NT2/D1 (cell line): ENCODE measurements at regions not wholly inside any gene's neighbourhood (a gene's known extent, or its start where the extent isn't known, plus 50 kb on each side); places are given as distances from the start of the nearest gene placed in this dataset.
"Not testable (repeated sequence)": the region's sequence is repeated elsewhere in the genome, so short reads cannot be mapped to it uniquely, and the experiment has no call there.

Source experiments
- DNase-seq: peaks from one replicate; pipeline ENCODE4 v3.0.0-alpha.2; 2011; ENCODE audit warnings: low read depth, low spot score
- H3K27me3 ChIP-seq: 2 replicates; pipeline ENCODE4 v1.6.0; 2011; ENCODE audit warnings: mild to moderate bottlenecking; ENCODE audit not compliant: insufficient read length, insufficient read depth
- H3K36me3 ChIP-seq: 2 replicates; pipeline ENCODE4 v1.6.1; 2011; ENCODE audit warnings: mild to moderate bottlenecking, low read length, mixed read lengths; ENCODE audit not compliant: insufficient read depth, insufficient read length
- H3K4me1 ChIP-seq: 2 replicates; pipeline ENCODE4 v1.5.1; 2011; ENCODE audit not compliant: insufficient read depth, insufficient read length
- H3K4me3 ChIP-seq: 2 replicates; pipeline ENCODE4 v1.5.1; 2011; ENCODE audit warnings: low read depth; ENCODE audit not compliant: insufficient read length
- H3K9ac ChIP-seq: 2 replicates; pipeline ENCODE4 v1.6.0; 2011; ENCODE audit warnings: low read depth; ENCODE audit not compliant: insufficient read length
- H3K9me3 ChIP-seq: 2 replicates; pipeline ENCODE4 v1.5.1; 2011; ENCODE audit warnings: mild to moderate bottlenecking, low read length; ENCODE audit not compliant: insufficient read depth
- SUZ12 ChIP-seq: IDR thresholded peaks from 2 replicates; pipeline ENCODE4 v1.6.1; 2011; ENCODE audit not compliant: insufficient read length, insufficient read depth; ENCODE audit errors: extremely low read depth
- YY1 ChIP-seq: IDR thresholded peaks from 2 replicates; pipeline ENCODE4 v1.6.1; 2011; ENCODE audit not compliant: insufficient read length, insufficient read depth
- ZNF274 ChIP-seq: IDR thresholded peaks from 2 replicates; pipeline ENCODE4 v1.6.1; 2011; ENCODE audit warnings: mild to moderate bottlenecking, low read depth, low read length

DNA sequence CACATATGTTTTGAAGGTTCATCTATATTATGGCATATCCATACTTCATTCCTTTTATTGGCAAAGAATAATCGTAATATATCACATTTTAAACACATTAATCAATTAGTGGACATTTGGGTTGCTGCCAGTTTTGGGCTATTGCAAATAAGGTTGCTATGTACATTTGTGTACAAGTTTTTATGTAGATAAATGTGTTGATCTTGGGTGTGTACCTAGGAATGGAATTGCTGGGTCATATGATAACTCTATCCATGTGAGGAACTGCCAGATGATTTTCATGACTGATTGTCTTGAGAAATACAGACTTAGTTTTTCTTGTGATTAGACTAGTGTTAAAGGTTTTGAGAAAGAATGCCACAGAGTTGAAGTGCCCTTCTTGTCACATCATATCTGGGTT is 99.2 kb upstream of the RAB40AL start:
- Histone ChIP-seq H3K27me3 (no peaks in the 10 kb centered on the region), H3K9me3 (no peaks in the 10 kb centered on the region), H3K36me3 (peaks cover 30% of the 10 kb centered on the region), H3K4me3 (no peak overlapping the region), H3K4me1 (no peaks in the 10 kb centered on the region), H3K9ac (no peak overlapping the region)
- TF ChIP-seq YY1 (no peak), SUZ12 (no peak), ZNF274 (no peak)
- no peak for DNase-seq

DNA sequence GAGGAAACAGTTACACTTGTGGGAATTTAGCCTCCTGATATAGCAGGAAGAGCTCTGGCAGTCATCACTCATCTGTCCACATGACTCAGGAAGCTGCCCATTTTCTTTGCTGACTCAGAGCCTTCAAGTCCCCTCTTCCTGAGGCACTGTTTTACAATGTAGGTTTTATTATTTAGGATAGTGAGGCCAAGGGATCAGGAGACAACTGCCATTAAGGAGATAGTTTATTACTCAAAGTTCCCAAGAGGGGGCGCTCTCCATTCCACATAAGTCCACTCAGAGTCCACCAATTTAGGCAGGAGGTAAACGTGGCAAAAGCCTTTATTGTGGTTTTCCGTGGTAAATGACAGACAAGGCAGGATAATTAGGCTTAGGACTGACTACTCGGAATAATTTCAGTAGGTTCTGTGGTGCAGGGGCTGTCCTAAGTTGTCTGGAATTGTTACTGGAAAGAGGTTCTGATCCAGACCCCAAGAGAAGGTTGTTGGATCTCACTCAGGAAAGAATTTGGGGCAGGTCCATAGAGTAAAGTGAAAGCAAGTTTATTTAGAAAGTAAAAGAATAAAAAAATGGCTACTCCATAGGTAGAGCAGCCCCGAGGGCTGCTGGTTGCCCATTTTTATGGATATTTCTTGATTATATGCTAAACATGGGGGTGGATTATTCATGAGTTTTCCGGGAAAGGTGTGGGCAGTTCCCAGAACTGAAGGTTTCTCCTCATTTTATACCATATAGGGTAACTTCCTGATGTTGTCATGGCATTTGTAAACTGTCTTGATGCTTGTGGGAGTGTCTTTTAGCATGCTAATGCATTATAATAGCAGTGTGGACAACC is 96.0 kb upstream of the RAB40AL start:
- DNase-seq = peak; percentile 38
- no peak overlapping the region for H3K4me3 ChIP-seq
- no peaks in the 10 kb centered on the region for H3K9me3 ChIP-seq
- H3K27me3 ChIP-seq = no peaks in the 10 kb centered on the region
- TF ChIP-seq ZNF274 (no peak), YY1 (no peak), SUZ12 (no peak)
- no peaks in the 10 kb centered on the region for H3K4me1 ChIP-seq
- H3K36me3 ChIP-seq = peaks cover 52% of the 10 kb centered on the region
- H3K9ac ChIP-seq = no peak overlapping the region

DNA sequence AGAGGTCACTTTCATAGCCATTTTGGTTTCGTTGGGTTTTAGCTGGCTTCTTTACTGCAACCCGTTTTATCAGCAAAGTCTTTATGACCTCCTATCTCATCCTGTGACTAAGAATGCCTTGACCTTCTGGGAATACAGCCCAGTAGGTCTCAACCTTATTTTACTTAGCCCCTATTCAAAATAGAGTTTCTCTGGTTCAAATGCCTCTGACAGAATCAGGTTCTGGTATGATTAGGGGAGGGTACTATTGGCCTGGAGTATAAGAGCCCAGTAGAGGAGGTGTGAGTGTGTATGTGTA is 95.4 kb upstream of the RAB40AL start:
- no peak for DNase-seq
- H3K4me1 ChIP-seq = no peaks in the 10 kb centered on the region
- no peaks in the 10 kb centered on the region for H3K27me3 ChIP-seq
- TF ChIP-seq ZNF274 = no peak
- TF ChIP-seq SUZ12 = no peak
- TF ChIP-seq YY1 = no peak
- H3K9me3 ChIP-seq = no peaks in the 10 kb centered on the region
- H3K36me3 ChIP-seq = peaks cover 55% of the 10 kb centered on the region
- no peak overlapping the region for H3K4me3 ChIP-seq
- H3K9ac ChIP-seq = no peak overlapping the region

DNA sequence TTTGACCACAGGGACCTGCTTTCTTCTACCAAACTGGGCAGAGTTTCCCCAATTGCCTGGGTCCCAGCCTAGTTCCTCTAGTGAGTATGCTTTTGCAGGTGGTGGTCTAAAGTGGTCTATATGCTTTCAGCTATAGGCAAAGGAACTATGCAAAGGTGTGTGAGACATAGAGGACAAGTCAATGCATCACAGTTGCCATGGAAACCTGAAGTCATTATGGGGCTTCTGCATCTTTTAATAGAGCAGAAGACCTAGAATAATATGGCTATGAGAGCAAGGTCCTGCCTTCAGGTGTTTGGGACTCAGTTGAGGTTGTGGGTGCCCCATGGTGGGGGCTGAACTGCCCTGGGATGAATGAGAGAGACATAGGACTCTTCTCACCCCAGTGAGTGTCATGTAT is 92.1 kb upstream of the RAB40AL start:
- Histone ChIP-seq H3K36me3 (peaks cover 55% of the 10 kb centered on the region), H3K4me3 (no peak overlapping the region), H3K27me3 (no peaks in the 10 kb centered on the region), H3K9ac (no peak overlapping the region), H3K9me3 (no peaks in the 10 kb centered on the region), H3K4me1 (no peaks in the 10 kb centered on the region)
- no peak for TF ChIP-seq YY1
- no peak for TF ChIP-seq SUZ12
- TF ChIP-seq ZNF274 = no peak
- no peak for DNase-seq

DNA sequence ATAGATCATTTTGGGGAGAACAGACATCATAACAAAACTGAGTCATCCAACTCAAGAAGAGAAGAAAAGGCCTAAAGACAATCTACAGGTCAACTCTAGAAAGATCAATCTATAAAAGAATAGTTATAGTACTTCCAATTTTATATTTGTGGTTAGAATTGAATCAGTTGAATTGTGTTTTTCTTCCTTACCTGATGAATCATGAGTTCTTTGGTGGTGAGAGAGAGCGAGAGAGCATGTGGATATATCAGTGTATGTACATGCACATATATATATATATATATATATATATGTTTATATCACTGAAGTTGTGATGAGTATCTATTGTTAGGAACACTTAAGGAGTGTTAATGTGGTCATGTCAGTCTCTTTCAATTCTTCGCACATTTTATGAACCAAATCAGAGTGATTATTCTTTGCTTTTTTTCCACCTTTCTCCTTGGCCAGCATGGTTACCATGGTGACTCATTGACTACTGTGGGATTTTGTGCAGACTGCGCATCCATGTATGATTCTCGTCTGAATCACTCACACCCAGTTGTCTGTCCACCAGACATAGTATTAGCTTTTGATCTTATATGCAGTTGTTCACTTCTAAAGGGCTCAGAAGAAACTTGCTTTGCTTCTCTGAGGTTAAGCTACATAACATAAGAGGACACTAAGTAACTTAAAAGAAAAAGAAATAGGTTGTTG is 90.4 kb upstream of the RAB40AL start:
- Histone ChIP-seq H3K9ac (no peak overlapping the region), H3K36me3 (peaks cover 49% of the 10 kb centered on the region), H3K4me3 (no peak overlapping the region), H3K27me3 (no peaks in the 10 kb centered on the region), H3K9me3 (no peaks in the 10 kb centered on the region), H3K4me1 (no peaks in the 10 kb centered on the region)
- no peak for TF ChIP-seq ZNF274
- no peak for TF ChIP-seq YY1
- TF ChIP-seq SUZ12 = no peak
- no peak for DNase-seq

DNA sequence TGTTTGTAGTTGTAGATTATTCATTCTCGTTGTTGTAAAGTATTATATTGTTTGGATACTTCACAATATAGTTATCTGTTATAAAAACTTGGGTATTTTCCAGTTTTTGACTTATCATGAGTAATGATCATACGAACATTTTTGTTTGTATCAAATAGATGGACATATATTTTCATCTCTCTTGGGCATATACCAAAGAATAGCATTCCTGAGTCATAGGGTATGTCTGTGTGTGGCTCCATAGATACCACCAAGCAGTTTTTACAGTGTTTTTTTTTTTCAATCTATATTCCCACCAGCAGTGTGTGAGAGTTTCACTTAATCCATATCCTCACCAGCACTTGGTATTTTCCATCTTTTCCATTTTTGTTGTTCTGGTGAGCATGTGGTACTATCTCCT is 89.7 kb upstream of the RAB40AL start:
- H3K4me3 ChIP-seq = no peak overlapping the region
- H3K4me1 ChIP-seq = no peaks in the 10 kb centered on the region
- H3K9me3 ChIP-seq = no peaks in the 10 kb centered on the region
- H3K27me3 ChIP-seq = no peaks in the 10 kb centered on the region
- no peak for DNase-seq
- no peak for TF ChIP-seq ZNF274
- no peak for TF ChIP-seq YY1
- no peak for TF ChIP-seq SUZ12
- no peak overlapping the region for H3K9ac ChIP-seq
- H3K36me3 ChIP-seq = peaks cover 48% of the 10 kb centered on the region

DNA sequence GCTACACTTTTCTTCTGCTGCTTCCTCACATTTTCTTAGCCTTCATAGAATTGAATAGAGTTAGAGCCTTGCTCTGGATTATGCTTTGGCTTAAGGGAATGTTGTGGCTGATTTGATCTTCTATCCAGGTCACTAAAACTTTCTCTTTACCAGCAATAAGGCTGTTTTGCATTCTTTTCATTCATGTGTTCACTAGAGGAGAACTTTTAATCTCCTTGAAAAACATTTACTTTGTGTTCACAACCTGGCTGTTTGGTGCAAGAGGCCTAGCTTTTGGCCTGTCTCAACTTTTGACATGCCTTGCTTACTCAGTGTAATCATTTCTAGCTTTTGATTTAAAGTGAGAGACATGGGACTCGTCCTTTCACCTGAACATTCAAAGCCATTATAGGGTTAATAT is 87.7 kb upstream of the RAB40AL start:
- Histone ChIP-seq H3K9me3 (no peaks in the 10 kb centered on the region), H3K4me3 (no peak overlapping the region), H3K27me3 (no peaks in the 10 kb centered on the region), H3K9ac (no peak overlapping the region), H3K4me1 (no peaks in the 10 kb centered on the region), H3K36me3 (peaks cover 32% of the 10 kb centered on the region)
- DNase-seq = no peak
- TF ChIP-seq YY1 = no peak
- TF ChIP-seq SUZ12 = no peak
- TF ChIP-seq ZNF274 = no peak

DNA sequence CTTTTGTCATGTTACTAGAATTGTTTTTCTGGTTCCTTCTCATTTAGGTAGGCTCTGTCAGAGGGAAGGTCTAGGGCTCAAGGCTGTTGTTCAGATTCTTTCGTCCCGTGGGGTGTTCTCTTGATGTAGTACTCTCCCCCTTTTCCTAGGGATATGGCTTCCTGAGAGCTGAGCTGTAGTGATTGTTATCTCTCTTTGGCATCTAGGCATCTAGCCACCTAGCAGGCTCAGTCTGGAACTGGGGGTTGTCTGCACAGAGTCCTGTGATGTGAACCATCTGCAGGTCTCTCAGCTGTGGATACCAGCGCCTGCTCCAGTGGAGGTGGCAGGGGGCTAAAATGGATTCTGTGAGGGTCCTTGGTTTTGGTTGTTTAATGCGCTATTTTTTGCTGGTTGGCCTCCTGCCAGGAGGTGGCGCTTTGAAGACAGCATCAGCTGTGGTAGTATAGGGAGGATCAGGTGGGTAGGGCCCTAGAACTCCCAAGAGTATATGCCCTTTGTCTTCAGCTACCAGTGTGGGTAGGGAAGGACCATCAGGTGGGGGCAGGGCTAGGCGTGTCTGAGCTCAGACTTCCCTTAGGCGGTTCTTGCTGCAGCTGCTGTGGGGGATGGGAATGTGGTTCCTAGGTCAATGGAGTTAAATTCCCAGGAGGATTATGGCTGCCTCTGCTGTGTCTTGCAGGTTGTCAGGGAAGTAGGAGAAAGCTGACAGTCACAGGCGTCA is 78.1 kb upstream of the RAB40AL start:
- peak; percentile 83 for DNase-seq
- H3K27me3 ChIP-seq, H3K4me3 ChIP-seq, H3K36me3 ChIP-seq, H3K9ac ChIP-seq, H3K4me1 ChIP-seq, H3K9me3 ChIP-seq: not testable (repeated sequence)
